Heart right ventricle (tissue), 16 donors: ENCODE measurements at regions not wholly inside any gene's neighbourhood (a gene's known extent, or its start where the extent isn't known, plus 50 kb on each side); places are given as distances from the start of the nearest gene placed in this dataset.

Experiments
- ATAC-seq, 8 donors: fragments of 200-7000 bp; cut with Tn5 transposase; one replicate each; pipeline ENCODE4 v1.9.1; 2020; ENCODE audit warnings: mild to moderate bottlenecking in 8 of 8, moderate library complexity in 8 of 8, moderate number of reproducible peaks in 1 of 8
- DNase-seq, 2 donors: peaks; one replicate each; pipeline ENCODE4 v3.0.0-alpha.2; 2020
- H3K27ac ChIP-seq, 10 donors: fragments of 200-600 bp; sonication (generic) in 2 of 10; one replicate each; pipeline versions ENCODE4 v1.5.0 to v1.8.0; 2020 to 2022; ENCODE audit warnings: mild to moderate bottlenecking in 3 of 10
- H3K27me3 ChIP-seq, 7 donors: fragments of 200-600 bp; one replicate each; pipeline ENCODE4 v1.8.0; 2021 to 2022; ENCODE audit warnings: mild to moderate bottlenecking in 2 of 7
- H3K36me3 ChIP-seq, 9 donors: fragments of 200-600 bp; sonication (generic) in 1 of 9; one replicate each; pipeline versions ENCODE4 v1.5.0 to v1.8.0; 2020 to 2022; ENCODE audit warnings: mild to moderate bottlenecking in 2 of 9
- H3K4me1 ChIP-seq, 9 donors: fragments of 200-600 bp; sonication (generic) in 1 of 9; one replicate each; pipeline versions ENCODE4 v1.5.0 to v1.8.0; 2020 to 2022; ENCODE audit warnings: mild to moderate bottlenecking in 4 of 9
- H3K4me3 ChIP-seq, 10 donors: fragments of 200-600 bp; sonication (generic) in 2 of 10; one replicate each; pipeline versions ENCODE4 v1.5.0 to v1.8.0; 2020 to 2022; ENCODE audit warnings: mild to moderate bottlenecking in 7 of 10, moderate library complexity in 2 of 10
- H3K9me3 ChIP-seq, 11 donors: fragments of 200-600 bp in 10 of 11; sonication (generic) in 2 of 11; one replicate each; pipeline versions ENCODE4 v1.5.0 to v1.8.0; 2013 to 2022; ENCODE audit warnings: mild to moderate bottlenecking in 2 of 11, control low read depth in 1 of 11, moderate library complexity in 1 of 11
- CTCF ChIP-seq, 9 donors: fragments of 200-600 bp; sonication (generic) in 2 of 9; IDR thresholded peaks; one replicate each; pipeline versions ENCODE4 v1.5.0 to v1.8.0; 2021 to 2022; ENCODE audit warnings: antibody characterized with exemption in 9 of 9, mild to moderate bottlenecking in 5 of 9, moderate library complexity in 1 of 9
- WGBS, 2 donors: extraction: QIAGEN DNeasy Blood & Tissue Kit; methylation state at CpG; one replicate each; pipeline ENCODE4 v1.1.7; 2013; ENCODE audit warnings: inconsistent platforms in 1 of 2; 5-methylcytosine and 5-hydroxymethylcytosine counted together
- intact Hi-C, 10 donors: fragments of 100-400 bp; cut with DNase I; formaldehyde crosslinking; loops; one replicate each; pipeline versions ENCODE4 v1.11.1 to v1.14.2; 2022
- donor health status: Arrhythmogenic right ventricular cardiomyopathy.
- donor health status: ischemic (EF 13 %, LVEDD 7.1; RV severe dilation, severe dysfunction).
- donor health status: healthy with polysubstance abuse.
- donor health status: DM: no; HTN: yes; CAD: no.
- donor health status: DM: no; HTN: no; CAD: no.
- donor health status: ischemic (EF 25% LVEDD 6.9; RV normal size, moderate dysfunction).
- donor health status: ischemic (EF 25% LVEDD 5.7; RV mildly dilated, moderate dysfunction).
- donor health status: healthy.
- donor health status: DM: yes; HTN: yes; CAD: no.
- donor health status: Ischemic cardiomyopathy.
- donor health status: ischemic (EF 35%, LVEDD 5.7; RV mildly dilated, moderate dysfunction).
- donor health status: nonischemic (EF 11% LVEDD 7.7; RV severe dilation, severe dysfunction).
- donor health status: DM: yes; HTN: yes; CAD: no.
- donor health status: PGD.
- donor health status: ischemic (EF 29% LVEDD 5.4; RV normal size, mild dysfunction).
- donor health status: nonischemic (EF 23%, LVEDD 6.1; RV moderate dilation, normal function).

DNA sequence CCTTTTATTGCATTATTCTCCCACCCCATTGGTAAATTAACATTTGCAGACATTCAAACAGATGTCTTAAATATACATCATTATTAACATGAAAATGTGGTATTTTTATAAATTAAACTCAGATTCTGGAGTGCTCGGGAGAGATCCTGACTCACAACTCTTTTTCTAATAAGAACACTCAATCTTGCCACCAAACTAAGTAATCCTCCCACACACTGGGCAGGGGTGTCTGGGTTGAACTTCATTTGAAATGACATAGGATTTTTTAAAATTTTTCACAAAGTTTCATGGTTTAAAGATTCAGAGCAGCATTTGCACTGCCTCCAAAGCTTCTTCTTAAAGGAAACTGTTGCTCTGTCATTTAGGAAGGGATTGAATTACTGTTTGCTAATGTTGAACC is 754.3 kb downstream of the MECOM start:
- DNase-seq (no peak), ATAC-seq (no peak)
- TF ChIP-seq CTCF (IDR thresholded peaks at IDR 0.05) = no peak

GRCh38 chr3:168895419-168895818 is 768.1 kb downstream of the MECOM start:
- H3K27me3 ChIP-seq = no peaks in the 10 kb centered on the region
- DNase-seq (no peak), ATAC-seq (no peak)
- peaks cover 0 to 23% (median 3%) of the 10 kb centered on the region in 11 donors for H3K9me3 ChIP-seq
- 98 to 100% methylated on average over 1 of the region's 1 CpG for WGBS, 2 donors
- H3K27ac ChIP-seq = no peak overlapping the region
- intact Hi-C loops = no loop called here
- H3K4me1 ChIP-seq = no peaks in the 10 kb centered on the region
- no peak for TF ChIP-seq CTCF (IDR thresholded peaks at IDR 0.05)
- H3K36me3 ChIP-seq = no peaks in the 10 kb centered on the region
- H3K4me3 ChIP-seq = no peak overlapping the region

More for the DNA sequence above, 754.3 kb downstream of the MECOM start:
- H3K4me1 ChIP-seq = no peaks in the 10 kb centered on the region
- H3K4me3 ChIP-seq = no peak overlapping the region
- no peaks in the 10 kb centered on the region for H3K36me3 ChIP-seq
- no peak overlapping the region for H3K27ac ChIP-seq
- no peaks in the 10 kb centered on the region for H3K27me3 ChIP-seq
- WGBS, 2 donors = 83 to 88% methylated on average over 1 of the region's 1 CpG
- H3K9me3 ChIP-seq = no peaks in the 10 kb centered on the region
- intact Hi-C loops = no loop called here

- Histone ChIP-seq H3K4me3 (no peak overlapping the region), H3K4me1 (no peaks in the 10 kb centered on the region), H3K9me3 (peaks cover 0 to 23% (median 3%) of the 10 kb centered on the region in 11 donors), H3K36me3 (no peaks in the 10 kb centered on the region), H3K27ac (no peak overlapping the region), H3K27me3 (no peaks in the 10 kb centered on the region)
- no peak for ATAC-seq
- no peak for TF ChIP-seq CTCF (IDR thresholded peaks at IDR 0.05)
- intact Hi-C loops = no loop called here
- WGBS, 2 donors = 97 to 99% methylated on average over 2 of the region's 2 CpGs
- no peak for DNase-seq
Observed at GRCh38 chr3:168894214-168894613, 769.3 kb downstream of the MECOM start.

DNA sequence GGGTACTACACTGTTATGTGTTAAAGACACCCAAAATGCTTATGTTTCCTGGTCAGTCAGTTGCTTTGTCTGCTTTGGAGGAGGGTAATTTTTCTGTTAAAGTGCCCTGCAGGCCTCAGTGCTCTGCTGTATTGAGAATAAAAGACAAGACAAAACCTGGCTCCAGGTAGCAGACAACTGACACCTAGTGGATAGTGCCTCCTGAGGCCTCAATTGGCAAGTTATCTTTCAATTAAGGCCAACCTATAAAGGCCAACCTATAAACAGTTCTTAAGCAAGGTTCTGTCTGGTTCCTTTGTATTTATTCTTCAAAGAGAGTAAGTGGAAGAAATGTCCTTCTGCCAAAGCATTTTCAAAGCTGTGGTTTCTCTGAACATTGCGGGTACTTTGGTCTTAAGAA is 773.8 kb downstream of the MECOM start:
- H3K27me3 ChIP-seq = no peaks in the 10 kb centered on the region
- peaks cover 0 to 10% (median 2%) of the 10 kb centered on the region in 9 donors for H3K4me1 ChIP-seq
- WGBS, 2 donors = 70 to 100% methylated on average over 1 of the region's 1 CpG
- no peak overlapping the region for H3K27ac ChIP-seq
- H3K9me3 ChIP-seq = peaks cover 0 to 6% (median 0%) of the 10 kb centered on the region in 11 donors
- ATAC-seq (no peak), DNase-seq (no peak)
- TF ChIP-seq CTCF (IDR thresholded peaks at IDR 0.05) = no peak
- intact Hi-C loops = no loop called here
- no peaks in the 10 kb centered on the region for H3K36me3 ChIP-seq
- H3K4me3 ChIP-seq = no peak overlapping the region
